NCI-H82 treated with DMSO at 0.1 percent for 48 hours (cell line): ENCODE measurements at regions not wholly inside any gene's neighbourhood (a gene's known extent, or its start where the extent isn't known, plus 50 kb on each side); places are given as distances from the start of the nearest gene placed in this dataset.

Experiments used
- DNase-seq: peaks from one replicate; lab custom pipeline; 2025; ENCODE audit not compliant: unreplicated experiment; lab: John Stamatoyannopoulos, UW

- no peak for DNase-seq
Measured at GRCh38 chr5:92581690-92582089, 999.3 kb downstream of the NR2F1-AS1 start.

- no peak for DNase-seq
Measured at GRCh38 chr5:92581249-92581648, 999.8 kb downstream of the NR2F1-AS1 start.

- no peak for DNase-seq
Measured at GRCh38 chr5:92580814-92581213, 1000.2 kb downstream of the NR2F1-AS1 start.

GRCh38 chr5:92574023-92574422, 1007.0 kb downstream of the NR2F1-AS1 start:
- no peak for DNase-seq

GRCh38 chr5:92568522-92568921, 1012.5 kb downstream of the NR2F1-AS1 start:
- DNase-seq: no peak

- DNase-seq: no peak
Measured at GRCh38 chr5:92567831-92568450, 1013.1 kb downstream of the NR2F1-AS1 start.

- no peak for DNase-seq
Measured at GRCh38 chr5:92566113-92566786, 1014.8 kb downstream of the NR2F1-AS1 start.

- DNase-seq: peak; percentile 37
Measured at GRCh38 chr5:92565673-92566072, 1015.3 kb downstream of the NR2F1-AS1 start.

GRCh38 chr5:92562065-92562464, 1019.0 kb downstream of the NR2F1-AS1 start:
- no peak for DNase-seq

- no peak for DNase-seq
Measured at GRCh38 chr5:92561411-92561959, 1019.5 kb downstream of the NR2F1-AS1 start.

- no peak for DNase-seq
Measured at GRCh38 chr5:92560698-92561401, 1020.2 kb downstream of the NR2F1-AS1 start.

GRCh38 chr5:92559781-92560180, 1021.2 kb downstream of the NR2F1-AS1 start:
- DNase-seq: no peak

GRCh38 chr5:92559331-92559730, 1021.7 kb downstream of the NR2F1-AS1 start:
- DNase-seq: no peak

- DNase-seq: no peak
Measured at GRCh38 chr5:92556747-92557146, 1024.3 kb downstream of the NR2F1-AS1 start.

GRCh38 chr5:92554447-92555085, 1026.5 kb downstream of the NR2F1-AS1 start:
- no peak for DNase-seq

GRCh38 chr5:92553326-92553725, 1027.7 kb downstream of the NR2F1-AS1 start:
- DNase-seq: no peak

- DNase-seq: no peak
Measured at GRCh38 chr5:92552206-92553160, 1028.5 kb downstream of the NR2F1-AS1 start.

- DNase-seq: no peak
Measured at GRCh38 chr5:92548346-92548745, 1032.7 kb downstream of the NR2F1-AS1 start.

- no peak for DNase-seq
Measured at GRCh38 chr5:92544596-92544995, 1036.4 kb downstream of the NR2F1-AS1 start.

- DNase-seq: no peak
Measured at GRCh38 chr5:92544036-92544435, 1037.0 kb downstream of the NR2F1-AS1 start.
